KMS-11 (cell line): ENCODE measurements at regions not wholly inside any gene's neighbourhood (a gene's known extent, or its start where the extent isn't known, plus 50 kb on each side); places are given as distances from the start of the nearest gene placed in this dataset.

Experiments
- H2AFZ ChIP-seq: fragments of 200-600 bp; sonication (generic); 2 replicates; pipeline ENCODE4 v1.6.1; 2016; ENCODE audit warnings: antibody characterized with exemption, mixed run types, low read depth
- H3K27ac ChIP-seq: fragments of 200-600 bp; sonication (generic); 2 replicates; pipeline ENCODE4 v1.6.1; 2016; ENCODE audit warnings: mild to moderate bottlenecking, mixed run types
- H3K27me3 ChIP-seq: fragments of 200-600 bp; sonication (generic); 2 replicates; pipeline ENCODE4 v1.6.1; 2017; ENCODE audit warnings: mild to moderate bottlenecking, low read depth, mixed run types, moderate library complexity; ENCODE audit not compliant: insufficient read depth
- H3K36me3 ChIP-seq: fragments of 200-600 bp; sonication (generic); 2 replicates; pipeline ENCODE4 v1.6.1; 2017; ENCODE audit warnings: mild to moderate bottlenecking, mixed run types; ENCODE audit not compliant: insufficient read depth
- H3K4me1 ChIP-seq: fragments of 200-600 bp; sonication (generic); 2 replicates; pipeline ENCODE4 v1.6.1; 2016; ENCODE audit warnings: mild to moderate bottlenecking, low read depth, mixed run types; ENCODE audit not compliant: poor library complexity, severe bottlenecking
- H3K4me2 ChIP-seq: fragments of 200-600 bp; sonication (generic); 2 replicates; pipeline ENCODE4 v1.7.0; 2016; ENCODE audit warnings: mild to moderate bottlenecking, mixed run types
- H3K4me3 ChIP-seq: fragments of 200-600 bp; sonication (generic); IDR thresholded peaks from 2 replicates; pipeline ENCODE4 v1.6.1; 2017; ENCODE audit warnings: low read depth, low read length, mixed read lengths; ENCODE audit not compliant: insufficient read depth
- H3K79me2 ChIP-seq: fragments of 200-600 bp; sonication (generic); 2 replicates; pipeline ENCODE4 v1.6.1; 2016; ENCODE audit warnings: low read depth, mixed run types; ENCODE audit not compliant: insufficient read depth
- H3K9ac ChIP-seq: fragments of 200-600 bp; sonication (generic); 2 replicates; pipeline ENCODE4 v1.6.1; 2016; ENCODE audit warnings: mild to moderate bottlenecking, mixed run types
- H4K20me1 ChIP-seq: fragments of 200-600 bp; sonication (generic); 2 replicates; pipeline ENCODE4 v1.6.1; 2016; ENCODE audit warnings: mild to moderate bottlenecking, mixed run types; ENCODE audit not compliant: insufficient read depth
- TF ChIP-seq, protein P1 (sequence below): fragments of 200-600 bp; sonication (generic); conservative IDR thresholded peaks from 2 replicates; pipeline ENCODE4 v1.6.1; 2017; ENCODE audit warnings: low read depth, mild to moderate bottlenecking, antibody characterized with exemption, low read length, moderate library complexity, mixed read lengths

DNA sequence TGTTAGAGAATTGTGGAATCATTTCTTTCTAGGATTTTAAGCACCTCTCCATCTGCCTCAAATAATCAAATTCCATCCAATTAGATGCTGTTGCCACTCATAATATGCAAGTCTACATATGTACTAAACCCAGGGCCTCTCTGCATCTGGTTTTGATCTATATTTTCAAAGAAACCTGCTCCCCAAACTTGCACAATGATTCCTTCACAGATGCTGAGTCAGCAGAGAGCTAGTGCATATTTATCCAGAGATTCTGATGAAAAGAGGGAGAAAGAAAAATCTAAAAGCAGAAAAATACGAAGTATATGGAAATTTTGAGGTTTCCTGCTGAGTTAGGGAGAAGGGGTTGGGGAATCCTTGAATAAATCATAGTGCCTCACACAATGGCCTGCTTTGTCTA, 235.1 kb upstream of the RBFOX1 start:
- TF ChIP-seq, protein P1, sequence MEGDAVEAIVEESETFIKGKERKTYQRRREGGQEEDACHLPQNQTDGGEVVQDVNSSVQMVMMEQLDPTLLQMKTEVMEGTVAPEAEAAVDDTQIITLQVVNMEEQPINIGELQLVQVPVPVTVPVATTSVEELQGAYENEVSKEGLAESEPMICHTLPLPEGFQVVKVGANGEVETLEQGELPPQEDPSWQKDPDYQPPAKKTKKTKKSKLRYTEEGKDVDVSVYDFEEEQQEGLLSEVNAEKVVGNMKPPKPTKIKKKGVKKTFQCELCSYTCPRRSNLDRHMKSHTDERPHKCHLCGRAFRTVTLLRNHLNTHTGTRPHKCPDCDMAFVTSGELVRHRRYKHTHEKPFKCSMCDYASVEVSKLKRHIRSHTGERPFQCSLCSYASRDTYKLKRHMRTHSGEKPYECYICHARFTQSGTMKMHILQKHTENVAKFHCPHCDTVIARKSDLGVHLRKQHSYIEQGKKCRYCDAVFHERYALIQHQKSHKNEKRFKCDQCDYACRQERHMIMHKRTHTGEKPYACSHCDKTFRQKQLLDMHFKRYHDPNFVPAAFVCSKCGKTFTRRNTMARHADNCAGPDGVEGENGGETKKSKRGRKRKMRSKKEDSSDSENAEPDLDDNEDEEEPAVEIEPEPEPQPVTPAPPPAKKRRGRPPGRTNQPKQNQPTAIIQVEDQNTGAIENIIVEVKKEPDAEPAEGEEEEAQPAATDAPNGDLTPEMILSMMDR: no peak
- no peak overlapping the region for H3K4me2 ChIP-seq
- H3K4me1 ChIP-seq: no peaks in the 10 kb centered on the region
- H3K27me3 ChIP-seq: no peaks in the 10 kb centered on the region
- H3K4me3 ChIP-seq: no peak overlapping the region
- H3K9ac ChIP-seq: no peak overlapping the region
- no peaks in the 10 kb centered on the region for H3K36me3 ChIP-seq
- H3K27ac ChIP-seq: no peak overlapping the region
- no peaks in the 10 kb centered on the region for H4K20me1 ChIP-seq
- no peaks in the 10 kb centered on the region for H3K79me2 ChIP-seq
- H2AFZ ChIP-seq: no peak overlapping the region

DNA sequence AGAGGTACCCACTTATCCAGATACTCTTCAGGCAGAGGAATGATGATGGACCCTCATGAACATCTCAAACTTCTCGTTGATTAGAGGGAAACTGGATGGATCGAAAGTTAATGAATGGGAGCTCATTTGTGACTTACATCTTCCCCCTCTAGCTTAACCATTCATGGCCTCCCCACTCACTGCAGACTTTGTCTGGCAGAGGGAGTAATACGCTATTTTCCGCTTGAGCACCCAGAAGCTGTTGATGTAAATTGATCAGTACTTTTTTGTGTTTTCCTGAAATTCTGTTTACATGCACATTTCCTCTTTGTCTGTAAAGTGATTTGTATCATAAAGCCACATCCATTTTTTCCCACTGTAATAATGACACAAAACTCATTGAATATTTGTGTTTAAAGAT, 239.1 kb upstream of the RBFOX1 start:
- Histone ChIP-seq H3K9ac (no peak overlapping the region), H3K4me3 (no peak overlapping the region), H4K20me1 (no peaks in the 10 kb centered on the region), H3K36me3 (no peaks in the 10 kb centered on the region), H3K79me2 (no peaks in the 10 kb centered on the region), H3K27me3 (no peaks in the 10 kb centered on the region), H3K4me1 (no peaks in the 10 kb centered on the region), H3K27ac (no peak overlapping the region), H3K4me2 (no peak overlapping the region), H2AFZ (no peak overlapping the region)
- TF ChIP-seq, protein P1: no peak

DNA sequence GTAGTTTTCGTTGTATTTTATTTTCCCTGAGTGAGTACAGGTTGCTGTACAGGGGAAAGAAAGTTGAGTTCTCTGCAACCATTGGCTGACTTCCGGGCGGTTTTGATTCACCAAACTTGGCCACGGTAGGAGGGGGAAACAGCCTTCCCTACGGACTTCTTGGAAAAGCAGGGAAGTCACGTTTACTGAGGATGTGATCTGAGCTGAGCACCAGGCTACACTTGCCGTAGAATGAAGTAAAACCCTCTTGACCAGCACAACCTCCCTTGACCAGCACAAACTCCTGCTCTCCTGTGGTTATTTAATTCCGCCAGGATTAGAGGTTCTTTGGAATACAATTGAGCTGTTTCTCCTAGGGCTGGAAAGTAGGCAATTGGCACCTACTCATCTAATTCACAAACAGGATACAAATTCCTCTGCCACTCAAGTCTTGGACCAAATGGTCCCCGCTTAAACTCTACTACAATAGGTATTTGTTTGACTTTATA, 242.0 kb upstream of the RBFOX1 start:
- Histone ChIP-seq H3K4me3 (no peak overlapping the region), H3K36me3 (no peaks in the 10 kb centered on the region), H3K4me2 (no peak overlapping the region), H4K20me1 (no peaks in the 10 kb centered on the region), H3K27me3 (no peaks in the 10 kb centered on the region), H2AFZ (no peak overlapping the region), H3K9ac (no peak overlapping the region), H3K4me1 (no peaks in the 10 kb centered on the region), H3K27ac (no peak overlapping the region), H3K79me2 (no peaks in the 10 kb centered on the region)
- TF ChIP-seq, protein P1: no peak

DNA sequence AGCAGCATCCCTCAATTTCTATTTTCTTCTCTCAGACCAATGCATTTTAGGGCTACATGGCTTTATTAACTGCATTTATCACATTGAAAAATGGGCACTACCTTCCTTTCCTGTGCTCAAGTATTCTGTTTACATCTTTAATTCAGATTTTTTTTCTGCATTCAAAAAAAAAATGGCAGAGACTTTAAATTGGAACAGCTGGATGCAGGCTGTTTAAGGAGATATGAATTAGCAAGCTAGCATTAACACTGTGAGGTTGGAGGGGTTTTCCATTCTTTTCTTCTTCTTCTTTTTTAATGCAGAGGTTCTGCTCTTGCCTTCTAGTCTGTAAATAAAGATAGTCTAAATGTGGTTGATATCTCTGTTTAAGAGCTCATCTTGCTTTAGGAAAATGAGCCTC, 242.9 kb upstream of the RBFOX1 start:
- no peak overlapping the region for H3K4me3 ChIP-seq
- H3K79me2 ChIP-seq: no peaks in the 10 kb centered on the region
- no peak overlapping the region for H3K4me2 ChIP-seq
- H2AFZ ChIP-seq: no peak overlapping the region
- no peaks in the 10 kb centered on the region for H4K20me1 ChIP-seq
- no peak overlapping the region for H3K9ac ChIP-seq
- no peak overlapping the region for H3K27ac ChIP-seq
- TF ChIP-seq, protein P1: no peak
- H3K4me1 ChIP-seq: no peaks in the 10 kb centered on the region
- no peaks in the 10 kb centered on the region for H3K27me3 ChIP-seq
- no peaks in the 10 kb centered on the region for H3K36me3 ChIP-seq
